ENCODE measurements at regions not wholly inside any gene's neighbourhood (a gene's known extent, or its start where the extent isn't known, plus 50 kb on each side); places are given as distances from the start of the nearest gene placed in this dataset.

DNA sequence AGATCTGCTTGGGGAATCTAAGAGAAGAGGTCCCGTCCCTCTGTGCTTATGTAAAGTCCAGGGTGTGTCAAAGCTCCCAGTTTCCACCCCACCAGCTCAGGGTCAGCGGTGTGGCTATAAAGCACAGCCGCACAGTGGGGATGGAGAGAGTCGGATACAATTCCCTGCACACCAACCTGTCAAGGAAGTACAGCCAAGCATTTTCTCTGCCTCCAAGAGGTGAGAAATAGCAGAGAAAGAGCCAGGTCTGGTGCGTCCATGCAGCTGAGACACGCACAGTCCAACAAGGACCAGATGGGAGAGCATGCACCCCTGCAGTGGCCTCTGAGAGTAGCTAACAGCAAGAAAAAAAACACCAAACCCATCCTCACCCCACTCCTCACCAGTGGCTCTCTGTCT is 61.3 kb upstream of the WAC start:
- POLR2A ChIA-PET = no interaction called here
- Histone ChIP-seq H3K9me3 (ENCODE audit: control insufficient read depth, insufficient read depth, low read depth, low read length) (no peaks in the 10 kb centered on the region), H3K36me3 (ENCODE audit: control insufficient read depth in 2 of 2, insufficient read depth in 1 of 2, low read length in 2 of 2) (no peaks in the 10 kb centered on the region), H3K4me1 (ENCODE audit: control insufficient read depth, insufficient read depth, low read length) (no peaks in the 10 kb centered on the region), H3K4me3 (ENCODE audit: low read depth, low read length) (no peak overlapping the region), H3K27ac (ENCODE audit: extremely low read depth, low read depth, low read length) (no peak overlapping the region)
- no peak for TF ChIP-seq ZNF223 (tag by site-specific recombination; IDR thresholded peaks at IDR 0.05)
- TF ChIP-seq ZNF23 (tag by site-specific recombination; IDR thresholded peaks at IDR 0.05; ENCODE audit: borderline replicate concordance) = no peak
- TF ChIP-seq ZNF394 (tag by site-specific recombination; IDR thresholded peaks at IDR 0.05; ENCODE audit: borderline replicate concordance) = no peak
- TF ChIP-seq YY2 (tag by site-specific recombination; IDR thresholded peaks at IDR 0.05) = no peak
- TF ChIP-seq ZNF184 (tag by site-specific recombination; IDR thresholded peaks at IDR 0.05) = no peak
- TF ChIP-seq, protein P1, sequence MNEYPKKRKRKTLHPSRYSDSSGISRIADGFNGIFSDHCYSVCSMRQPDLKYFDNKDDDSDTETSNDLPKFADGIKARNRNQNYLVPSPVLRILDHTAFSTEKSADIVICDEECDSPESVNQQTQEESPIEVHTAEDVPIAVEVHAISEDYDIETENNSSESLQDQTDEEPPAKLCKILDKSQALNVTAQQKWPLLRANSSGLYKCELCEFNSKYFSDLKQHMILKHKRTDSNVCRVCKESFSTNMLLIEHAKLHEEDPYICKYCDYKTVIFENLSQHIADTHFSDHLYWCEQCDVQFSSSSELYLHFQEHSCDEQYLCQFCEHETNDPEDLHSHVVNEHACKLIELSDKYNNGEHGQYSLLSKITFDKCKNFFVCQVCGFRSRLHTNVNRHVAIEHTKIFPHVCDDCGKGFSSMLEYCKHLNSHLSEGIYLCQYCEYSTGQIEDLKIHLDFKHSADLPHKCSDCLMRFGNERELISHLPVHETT (tag by site-specific recombination; IDR thresholded peaks at IDR 0.05) = no peak
- TF ChIP-seq, protein P2, sequence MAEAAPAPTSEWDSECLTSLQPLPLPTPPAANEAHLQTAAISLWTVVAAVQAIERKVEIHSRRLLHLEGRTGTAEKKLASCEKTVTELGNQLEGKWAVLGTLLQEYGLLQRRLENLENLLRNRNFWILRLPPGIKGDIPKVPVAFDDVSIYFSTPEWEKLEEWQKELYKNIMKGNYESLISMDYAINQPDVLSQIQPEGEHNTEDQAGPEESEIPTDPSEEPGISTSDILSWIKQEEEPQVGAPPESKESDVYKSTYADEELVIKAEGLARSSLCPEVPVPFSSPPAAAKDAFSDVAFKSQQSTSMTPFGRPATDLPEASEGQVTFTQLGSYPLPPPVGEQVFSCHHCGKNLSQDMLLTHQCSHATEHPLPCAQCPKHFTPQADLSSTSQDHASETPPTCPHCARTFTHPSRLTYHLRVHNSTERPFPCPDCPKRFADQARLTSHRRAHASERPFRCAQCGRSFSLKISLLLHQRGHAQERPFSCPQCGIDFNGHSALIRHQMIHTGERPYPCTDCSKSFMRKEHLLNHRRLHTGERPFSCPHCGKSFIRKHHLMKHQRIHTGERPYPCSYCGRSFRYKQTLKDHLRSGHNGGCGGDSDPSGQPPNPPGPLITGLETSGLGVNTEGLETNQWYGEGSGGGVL (tag by site-specific recombination; IDR thresholded peaks at IDR 0.05) = no peak
- TF ChIP-seq ZNF670 (tag by site-specific recombination; IDR thresholded peaks at IDR 0.05; ENCODE audit: low read depth) = no peak
- no peak for TF ChIP-seq ZNF423 (tag by site-specific recombination; IDR thresholded peaks at IDR 0.05)
- TF ChIP-seq, protein P3, sequence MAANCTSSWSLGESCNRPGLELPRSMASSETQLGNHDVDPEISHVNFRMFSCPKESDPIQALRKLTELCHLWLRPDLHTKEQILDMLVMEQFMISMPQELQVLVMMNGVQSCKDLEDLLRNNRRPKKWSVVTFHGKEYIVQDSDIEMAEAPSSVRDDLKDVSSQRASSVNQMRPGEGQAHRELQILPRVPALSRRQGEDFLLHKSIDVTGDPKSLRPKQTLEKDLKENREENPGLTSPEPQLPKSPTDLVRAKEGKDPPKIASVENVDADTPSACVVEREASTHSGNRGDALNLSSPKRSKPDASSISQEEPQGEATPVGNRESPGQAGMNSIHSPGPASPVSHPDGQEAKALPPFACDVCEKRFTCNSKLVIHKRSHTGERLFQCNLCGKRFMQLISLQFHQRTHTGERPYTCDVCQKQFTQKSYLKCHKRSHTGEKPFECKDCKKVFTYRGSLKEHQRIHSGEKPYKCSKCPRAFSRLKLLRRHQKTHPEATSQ (tag by site-specific recombination; IDR thresholded peaks at IDR 0.05) = no peak
- no peak for TF ChIP-seq RBAK (tag by site-specific recombination; IDR thresholded peaks at IDR 0.05)
- no peak for TF ChIP-seq ZFHX2 (tag by site-specific recombination; conservative IDR thresholded peaks at IDR 0.05)
- TF ChIP-seq ZNF664 (tag by site-specific recombination; IDR thresholded peaks at IDR 0.05) = no peak
- TF ChIP-seq TCF7L2 (IDR thresholded peaks at IDR 0.05; ENCODE audit: borderline replicate concordance, low read depth, low read length) = no peak
- TF ChIP-seq HOXD13 (CRISPR knock-in tag; IDR thresholded peaks at IDR 0.05; ENCODE audit: borderline replicate concordance) = no peak
- TF ChIP-seq, protein P4, sequence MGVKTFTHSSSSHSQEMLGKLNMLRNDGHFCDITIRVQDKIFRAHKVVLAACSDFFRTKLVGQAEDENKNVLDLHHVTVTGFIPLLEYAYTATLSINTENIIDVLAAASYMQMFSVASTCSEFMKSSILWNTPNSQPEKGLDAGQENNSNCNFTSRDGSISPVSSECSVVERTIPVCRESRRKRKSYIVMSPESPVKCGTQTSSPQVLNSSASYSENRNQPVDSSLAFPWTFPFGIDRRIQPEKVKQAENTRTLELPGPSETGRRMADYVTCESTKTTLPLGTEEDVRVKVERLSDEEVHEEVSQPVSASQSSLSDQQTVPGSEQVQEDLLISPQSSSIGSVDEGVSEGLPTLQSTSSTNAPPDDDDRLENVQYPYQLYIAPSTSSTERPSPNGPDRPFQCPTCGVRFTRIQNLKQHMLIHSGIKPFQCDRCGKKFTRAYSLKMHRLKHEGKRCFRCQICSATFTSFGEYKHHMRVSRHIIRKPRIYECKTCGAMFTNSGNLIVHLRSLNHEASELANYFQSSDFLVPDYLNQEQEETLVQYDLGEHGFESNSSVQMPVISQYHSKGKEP (tag by site-specific recombination; IDR thresholded peaks at IDR 0.05) = no peak
- CTCF ChIA-PET = no interaction called here

DNA sequence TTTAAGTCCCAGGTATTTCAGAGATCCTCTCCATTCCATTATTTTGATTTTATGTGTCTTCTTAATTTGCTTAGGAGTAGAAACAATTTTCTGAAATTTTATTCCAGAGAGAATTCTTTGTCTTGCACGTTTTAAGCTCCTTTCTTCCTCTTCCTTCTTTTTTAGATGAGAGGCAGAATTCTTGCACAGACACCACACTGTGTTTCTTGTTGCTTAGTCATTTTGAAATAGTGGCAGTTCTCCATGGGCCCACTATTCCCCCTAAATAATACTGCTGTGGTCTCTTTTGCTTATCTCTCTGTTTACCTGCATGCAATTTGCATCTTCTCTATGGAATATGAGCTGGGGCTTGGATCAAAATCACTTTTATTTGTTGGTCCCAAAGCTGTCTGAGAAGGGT is 54.3 kb upstream of the WAC start:
- H3K4me1 ChIP-seq (ENCODE audit: control insufficient read depth, insufficient read depth, low read length) = no peaks in the 10 kb centered on the region
- CTCF ChIA-PET = no interaction called here
- H3K4me3 ChIP-seq (ENCODE audit: low read depth, low read length) = no peak overlapping the region
- no peaks in the 10 kb centered on the region for H3K36me3 ChIP-seq (ENCODE audit: control insufficient read depth in 2 of 2, insufficient read depth in 1 of 2, low read length in 2 of 2)
- no peak overlapping the region for H3K27ac ChIP-seq (ENCODE audit: extremely low read depth, low read depth, low read length)
- POLR2A ChIA-PET = interaction anchor here (1.8 kb wide), 1 partner anchor 54 kb away, joined by 5 read pairs; the partner anchor contains the start of gene WAC
- H3K9me3 ChIP-seq (ENCODE audit: control insufficient read depth, insufficient read depth, low read depth, low read length) = no peaks in the 10 kb centered on the region
- TF ChIP-seq ZNF830 (tag by site-specific recombination; IDR thresholded peaks at IDR 0.05; ENCODE audit: low read depth) (no peak), ZNF610 (tag by site-specific recombination; IDR thresholded peaks at IDR 0.05; ENCODE audit: borderline replicate concordance) (no peak), HOXA7 (CRISPR knock-in tag; IDR thresholded peaks at IDR 0.05; ENCODE audit: borderline replicate concordance) (no peak)
- TF ChIP-seq, protein P5, sequence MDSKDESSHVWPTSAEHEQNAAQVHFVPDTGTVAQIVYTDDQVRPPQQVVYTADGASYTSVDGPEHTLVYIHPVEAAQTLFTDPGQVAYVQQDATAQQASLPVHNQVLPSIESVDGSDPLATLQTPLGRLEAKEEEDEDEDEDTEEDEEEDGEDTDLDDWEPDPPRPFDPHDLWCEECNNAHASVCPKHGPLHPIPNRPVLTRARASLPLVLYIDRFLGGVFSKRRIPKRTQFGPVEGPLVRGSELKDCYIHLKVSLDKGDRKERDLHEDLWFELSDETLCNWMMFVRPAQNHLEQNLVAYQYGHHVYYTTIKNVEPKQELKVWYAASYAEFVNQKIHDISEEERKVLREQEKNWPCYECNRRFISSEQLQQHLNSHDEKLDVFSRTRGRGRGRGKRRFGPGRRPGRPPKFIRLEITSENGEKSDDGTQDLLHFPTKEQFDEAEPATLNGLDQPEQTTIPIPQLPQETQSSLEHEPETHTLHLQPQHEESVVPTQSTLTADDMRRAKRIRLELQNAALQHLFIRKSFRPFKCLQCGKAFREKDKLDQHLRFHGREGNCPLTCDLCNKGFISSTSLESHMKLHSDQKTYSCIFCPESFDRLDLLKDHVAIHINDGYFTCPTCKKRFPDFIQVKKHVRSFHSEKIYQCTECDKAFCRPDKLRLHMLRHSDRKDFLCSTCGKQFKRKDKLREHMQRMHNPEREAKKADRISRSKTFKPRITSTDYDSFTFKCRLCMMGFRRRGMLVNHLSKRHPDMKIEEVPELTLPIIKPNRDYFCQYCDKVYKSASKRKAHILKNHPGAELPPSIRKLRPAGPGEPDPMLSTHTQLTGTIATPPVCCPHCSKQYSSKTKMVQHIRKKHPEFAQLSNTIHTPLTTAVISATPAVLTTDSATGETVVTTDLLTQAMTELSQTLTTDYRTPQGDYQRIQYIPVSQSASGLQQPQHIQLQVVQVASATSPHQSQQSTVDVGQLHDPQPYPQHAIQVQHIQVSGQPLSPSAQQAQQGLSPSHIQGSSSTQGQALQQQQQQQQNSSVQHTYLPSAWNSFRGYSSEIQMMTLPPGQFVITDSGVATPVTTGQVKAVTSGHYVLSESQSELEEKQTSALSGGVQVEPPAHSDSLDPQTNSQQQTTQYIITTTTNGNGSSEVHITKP (tag by site-specific recombination; IDR thresholded peaks at IDR 0.05) = no peak
- TF ChIP-seq, protein P6, sequence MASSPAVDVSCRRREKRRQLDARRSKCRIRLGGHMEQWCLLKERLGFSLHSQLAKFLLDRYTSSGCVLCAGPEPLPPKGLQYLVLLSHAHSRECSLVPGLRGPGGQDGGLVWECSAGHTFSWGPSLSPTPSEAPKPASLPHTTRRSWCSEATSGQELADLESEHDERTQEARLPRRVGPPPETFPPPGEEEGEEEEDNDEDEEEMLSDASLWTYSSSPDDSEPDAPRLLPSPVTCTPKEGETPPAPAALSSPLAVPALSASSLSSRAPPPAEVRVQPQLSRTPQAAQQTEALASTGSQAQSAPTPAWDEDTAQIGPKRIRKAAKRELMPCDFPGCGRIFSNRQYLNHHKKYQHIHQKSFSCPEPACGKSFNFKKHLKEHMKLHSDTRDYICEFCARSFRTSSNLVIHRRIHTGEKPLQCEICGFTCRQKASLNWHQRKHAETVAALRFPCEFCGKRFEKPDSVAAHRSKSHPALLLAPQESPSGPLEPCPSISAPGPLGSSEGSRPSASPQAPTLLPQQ (tag by site-specific recombination; IDR thresholded peaks at IDR 0.05) = no peak

All from HEK293 (cell line).